ENCODE measurements at regions not wholly inside any gene's neighbourhood (a gene's known extent, or its start where the extent isn't known, plus 50 kb on each side); places are given as distances from the start of the nearest gene placed in this dataset.

DNA sequence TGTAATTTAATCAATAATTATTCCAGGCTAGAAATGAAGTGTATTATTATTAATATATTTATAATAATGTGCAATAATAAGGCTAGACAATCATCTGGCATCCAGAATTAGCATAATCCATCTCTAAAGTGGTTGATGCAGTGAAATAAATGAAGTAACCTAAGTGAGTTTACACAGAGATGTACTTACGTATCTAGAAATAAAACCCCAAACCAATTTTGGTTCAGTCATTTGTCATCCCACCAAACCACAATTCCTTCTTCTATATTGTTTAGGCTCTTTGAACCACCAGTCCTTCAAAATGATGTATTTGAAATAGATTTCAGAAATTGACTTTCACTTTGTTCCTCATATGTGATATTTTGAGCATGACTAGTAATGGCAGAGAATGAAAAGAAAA is 247.6 kb upstream of the MIR17HG start:
- Histone ChIP-seq H3K9me3 (ENCODE audit: insufficient read depth, low read length) (no peaks in the 10 kb centered on the region), H3K4me3 (ENCODE audit: insufficient read depth, low read length, poor library complexity, severe bottlenecking) (no peak overlapping the region), H3K9ac (ENCODE audit: low read length) (no peak overlapping the region), H3K36me3 (ENCODE audit: low read length) (no peaks in the 10 kb centered on the region), H3K27me3 (ENCODE audit: low read length) (no peaks in the 10 kb centered on the region), H2AFZ (ENCODE audit: low read depth, low read length, severe bottlenecking) (no peak overlapping the region), H3K9me2 (replicated peaks; ENCODE audit: insufficient read depth, low read length) (no peaks in the 10 kb centered on the region), H3K79me2 (ENCODE audit: insufficient read depth, low read length) (no peaks in the 10 kb centered on the region), H3K27ac (ENCODE audit: low read depth, low read length) (no peak overlapping the region), H3K4me2 (ENCODE audit: low read depth, low read length, poor library complexity, severe bottlenecking) (no peak overlapping the region), H3F3A (ENCODE audit: insufficient read depth) (no peaks in the 10 kb centered on the region), H4K20me1 (ENCODE audit: low read depth, low read length) (no peaks in the 10 kb centered on the region)
- no peak for TF ChIP-seq EZH2phosphoT487 (conservative IDR thresholded peaks at IDR 0.05; ENCODE audit: low read length)
- TF ChIP-seq CTCF (IDR thresholded peaks at IDR 0.05; ENCODE audit: insufficient read depth, low read length, poor library complexity, severe bottlenecking): no peak

- TF ChIP-seq CTCF (IDR thresholded peaks at IDR 0.05; ENCODE audit: insufficient read depth, low read length, poor library complexity, severe bottlenecking) (no peak), EZH2phosphoT487 (conservative IDR thresholded peaks at IDR 0.05; ENCODE audit: low read length) (no peak)
- no peaks in the 10 kb centered on the region for H3K79me2 ChIP-seq (ENCODE audit: insufficient read depth, low read length)
- no peaks in the 10 kb centered on the region for H3K9me3 ChIP-seq (ENCODE audit: insufficient read depth, low read length)
Measured at GRCh38 chr13:91100944-91101343, 246.5 kb upstream of the MIR17HG start.

DNA sequence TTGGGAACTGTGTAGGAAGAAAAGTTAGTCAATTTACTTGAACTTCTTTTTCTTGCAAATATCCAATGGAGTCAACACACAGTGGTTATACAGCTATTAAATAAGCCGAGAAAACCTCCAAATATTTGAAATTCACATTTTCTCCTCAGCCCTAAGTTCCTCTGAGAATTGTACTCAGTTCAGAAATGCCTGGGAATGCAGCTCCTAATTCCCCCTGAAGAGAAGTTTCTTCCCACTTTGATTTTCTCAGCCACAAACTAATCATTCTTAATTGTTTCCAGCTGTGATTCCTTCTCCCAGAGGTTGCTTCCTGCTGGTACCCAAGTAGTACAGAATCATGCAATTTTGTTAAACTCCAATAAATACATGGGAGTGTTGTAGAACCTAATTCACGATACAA is 246.1 kb upstream of the MIR17HG start:
- H3K79me2 ChIP-seq (ENCODE audit: insufficient read depth, low read length): no peaks in the 10 kb centered on the region
- H3K27ac ChIP-seq (ENCODE audit: low read depth, low read length): no peak overlapping the region
- H3K9ac ChIP-seq (ENCODE audit: low read length): no peak overlapping the region
- H3K4me3 ChIP-seq (ENCODE audit: insufficient read depth, low read length, poor library complexity, severe bottlenecking): no peak overlapping the region
- H4K20me1 ChIP-seq (ENCODE audit: low read depth, low read length): no peaks in the 10 kb centered on the region
- H3K4me2 ChIP-seq (ENCODE audit: low read depth, low read length, poor library complexity, severe bottlenecking): no peak overlapping the region
- TF ChIP-seq EZH2phosphoT487 (conservative IDR thresholded peaks at IDR 0.05; ENCODE audit: low read length): no peak
- H3K27me3 ChIP-seq (ENCODE audit: low read length): no peaks in the 10 kb centered on the region
- H3F3A ChIP-seq (ENCODE audit: insufficient read depth): no peaks in the 10 kb centered on the region
- H3K9me3 ChIP-seq (ENCODE audit: insufficient read depth, low read length): no peaks in the 10 kb centered on the region
- H3K36me3 ChIP-seq (ENCODE audit: low read length): no peaks in the 10 kb centered on the region
- no peak overlapping the region for H2AFZ ChIP-seq (ENCODE audit: low read depth, low read length, severe bottlenecking)
- H3K9me2 ChIP-seq (replicated peaks; ENCODE audit: insufficient read depth, low read length): no peaks in the 10 kb centered on the region

More at GRCh38 chr13:91100944-91101343, 246.5 kb upstream of the MIR17HG start:
- no peak overlapping the region for H3K4me3 ChIP-seq (ENCODE audit: insufficient read depth, low read length, poor library complexity, severe bottlenecking)
- no peak overlapping the region for H2AFZ ChIP-seq (ENCODE audit: low read depth, low read length, severe bottlenecking)
- no peaks in the 10 kb centered on the region for H3K9me2 ChIP-seq (replicated peaks; ENCODE audit: insufficient read depth, low read length)
- no peak overlapping the region for H3K27ac ChIP-seq (ENCODE audit: low read depth, low read length)
- H3K27me3 ChIP-seq (ENCODE audit: low read length): no peaks in the 10 kb centered on the region
- H3K36me3 ChIP-seq (ENCODE audit: low read length): no peaks in the 10 kb centered on the region
- H3F3A ChIP-seq (ENCODE audit: insufficient read depth): no peaks in the 10 kb centered on the region
- no peaks in the 10 kb centered on the region for H4K20me1 ChIP-seq (ENCODE audit: low read depth, low read length)
- no peak overlapping the region for H3K4me2 ChIP-seq (ENCODE audit: low read depth, low read length, poor library complexity, severe bottlenecking)
- no peak overlapping the region for H3K9ac ChIP-seq (ENCODE audit: low read length)

GRCh38 chr13:91105270-91105669 is 242.2 kb upstream of the MIR17HG start:
- Histone ChIP-seq H3K4me2 (ENCODE audit: low read depth, low read length, poor library complexity, severe bottlenecking) (no peak overlapping the region), H3K9ac (ENCODE audit: low read length) (no peak overlapping the region), H3K79me2 (ENCODE audit: insufficient read depth, low read length) (no peaks in the 10 kb centered on the region), H3K27me3 (ENCODE audit: low read length) (no peaks in the 10 kb centered on the region), H3K9me2 (replicated peaks; ENCODE audit: insufficient read depth, low read length) (no peaks in the 10 kb centered on the region), H3K4me3 (ENCODE audit: insufficient read depth, low read length, poor library complexity, severe bottlenecking) (no peak overlapping the region), H3K36me3 (ENCODE audit: low read length) (no peaks in the 10 kb centered on the region), H3K9me3 (ENCODE audit: insufficient read depth, low read length) (no peaks in the 10 kb centered on the region), H3K27ac (ENCODE audit: low read depth, low read length) (no peak overlapping the region), H2AFZ (ENCODE audit: low read depth, low read length, severe bottlenecking) (no peak overlapping the region), H4K20me1 (ENCODE audit: low read depth, low read length) (no peaks in the 10 kb centered on the region), H3F3A (ENCODE audit: insufficient read depth) (no peaks in the 10 kb centered on the region)
- TF ChIP-seq EZH2phosphoT487 (conservative IDR thresholded peaks at IDR 0.05; ENCODE audit: low read length) (no peak), CTCF (IDR thresholded peaks at IDR 0.05; ENCODE audit: insufficient read depth, low read length, poor library complexity, severe bottlenecking) (no peak)
